LNCaP clone FGC (cell line): ENCODE measurements at regions not wholly inside any gene's neighbourhood (a gene's known extent, or its start where the extent isn't known, plus 50 kb on each side); places are given as distances from the start of the nearest gene placed in this dataset.

Experiments used
- DNase-seq: peaks from one replicate; pipeline ENCODE4 v3.0.0-alpha.2; 2011; ENCODE audit warnings: low read depth
- H3K4me3 ChIP-seq: 2 replicates; pipeline ENCODE4 v1.5.1; 2011; ENCODE audit warnings: mild to moderate bottlenecking, low read depth, low read length, control low read depth
- CTCF ChIP-seq: IDR thresholded peaks from 2 replicates; pipeline ENCODE4 v1.5.1; 2012; ENCODE audit warnings: mild to moderate bottlenecking; ENCODE audit not compliant: control insufficient read depth, insufficient read depth; ENCODE audit errors: extremely low read depth

- TF ChIP-seq CTCF, result no peak
- DNase-seq, result no peak
These were observed 365.7 kb upstream of the PMFBP1 start for GRCh38 chr16:72537664-72538063.

GRCh38 chr16:72536723-72537435, 364.9 kb upstream of the PMFBP1 start:
- no peak for DNase-seq
- TF ChIP-seq CTCF, result no peak
- no peak overlapping the region for H3K4me3 ChIP-seq

More at GRCh38 chr16:72537664-72538063, 365.7 kb upstream of the PMFBP1 start:
- no peak overlapping the region for H3K4me3 ChIP-seq

- TF ChIP-seq CTCF, result no peak
- no peak overlapping the region for H3K4me3 ChIP-seq
- no peak for DNase-seq
These were observed 361.0 kb upstream of the PMFBP1 start for GRCh38 chr16:72532906-72533410.

- no peak for DNase-seq
- TF ChIP-seq CTCF, result no peak
- no peak overlapping the region for H3K4me3 ChIP-seq
These were observed 358.5 kb upstream of the PMFBP1 start for GRCh38 chr16:72530434-72530833.

- no peak for TF ChIP-seq CTCF
- H3K4me3 ChIP-seq, result no peak overlapping the region
- DNase-seq, result no peak
These were observed 351.1 kb upstream of the PMFBP1 start for GRCh38 chr16:72523087-72523486.

- TF ChIP-seq CTCF, result no peak
- DNase-seq, result no peak
- no peak overlapping the region for H3K4me3 ChIP-seq
These were observed 345.2 kb upstream of the PMFBP1 start for GRCh38 chr16:72517154-72517553.

GRCh38 chr16:72511171-72511570, 339.2 kb upstream of the PMFBP1 start:
- H3K4me3 ChIP-seq, result no peak overlapping the region
- no peak for TF ChIP-seq CTCF
- no peak for DNase-seq
